CD14-positive monocyte (primary cell): ENCODE measurements at regions not wholly inside any gene's neighbourhood (a gene's known extent, or its start where the extent isn't known, plus 50 kb on each side); places are given as distances from the start of the nearest gene placed in this dataset.

Experiments
- DNase-seq, 3 donors: peaks; one replicate each; pipeline ENCODE4 v3.0.0-alpha.2; 2011 to 2022
- H2AFZ ChIP-seq: 2 replicates; pipeline ENCODE4 v1.6.0; 2012; ENCODE audit warnings: mild to moderate bottlenecking, low read depth, low read length, inconsistent platforms; ENCODE audit not compliant: insufficient read depth, poor library complexity, severe bottlenecking
- H3K27ac ChIP-seq, 2 donors: 1 replicate in 1 of 2; 2 replicates in 1 of 2; pipeline ENCODE4 v1.5.1; 2012 to 2013; ENCODE audit warnings: low read length in 2 of 2, control low read depth in 1 of 2, inconsistent platforms in 1 of 2, low read depth in 1 of 2, mild to moderate bottlenecking in 1 of 2
- H3K27me3 ChIP-seq, 2 donors: one replicate each; pipeline versions ENCODE4 v1.6.0 to v1.6.1; 2011 to 2013; ENCODE audit warnings: low read length in 2 of 2; ENCODE audit not compliant: control insufficient read depth in 2 of 2, insufficient read depth in 2 of 2
- H3K36me3 ChIP-seq, 2 donors: replicated peaks in 1 of 2; 1 replicate in 1 of 2; 2 replicates in 1 of 2; pipeline versions ENCODE4 v1.5.1 to v1.6.1; 2012 to 2013; ENCODE audit warnings: low read length in 2 of 2, control low read depth in 1 of 2, inconsistent platforms in 1 of 2, mild to moderate bottlenecking in 1 of 2; ENCODE audit not compliant: insufficient read depth in 2 of 2, control insufficient read depth in 1 of 2
- H3K4me1 ChIP-seq, 2 donors: 1 replicate in 1 of 2; 2 replicates in 1 of 2; pipeline versions ENCODE4 v1.5.1 to v1.6.1; 2012 to 2013; ENCODE audit warnings: low read length in 2 of 2, control low read depth in 1 of 2, inconsistent platforms in 1 of 2, mild to moderate bottlenecking in 1 of 2, moderate library complexity in 1 of 2; ENCODE audit not compliant: insufficient read depth in 2 of 2, control insufficient read depth in 1 of 2
- H3K4me2 ChIP-seq: replicated peaks from 2 replicates; pipeline ENCODE3; 2012; ENCODE audit warnings: low read length, moderate library complexity, mild to moderate bottlenecking; ENCODE audit not compliant: poor library complexity, severe bottlenecking; ENCODE audit errors: extremely low read depth
- H3K4me3 ChIP-seq, 3 experiments: fragments of 200-600 bp in 1 of 3; sonication (generic) in 1 of 3; replicated peaks in 1 of 3; 1 replicate in 2 of 3; 2 replicates in 1 of 3; pipeline ENCODE4 v1.5.1; 2011 to 2013; ENCODE audit warnings: low read length in 3 of 3, mild to moderate bottlenecking in 3 of 3, control low read depth in 2 of 3, low read depth in 2 of 3, inconsistent platforms in 1 of 3, moderate library complexity in 1 of 3
- H3K79me2 ChIP-seq: 2 replicates; pipeline ENCODE4 v1.6.0; 2012; ENCODE audit warnings: mild to moderate bottlenecking, control low read depth, inconsistent platforms, low read length, moderate library complexity; ENCODE audit not compliant: insufficient read depth
- H3K9ac ChIP-seq: 2 replicates; pipeline ENCODE4 v1.6.0; 2017; ENCODE audit warnings: low read length, mild to moderate bottlenecking; ENCODE audit not compliant: insufficient read depth, poor library complexity, severe bottlenecking
- H3K9me3 ChIP-seq, 2 donors: replicated peaks in 1 of 2; 1 replicate in 1 of 2; 2 replicates in 1 of 2; pipeline versions ENCODE4 v1.5.1 to v1.6.1; 2012 to 2013; ENCODE audit warnings: low read length in 2 of 2, control low read depth in 1 of 2; ENCODE audit not compliant: control insufficient read depth in 1 of 2, insufficient read depth in 1 of 2
- H4K20me1 ChIP-seq: 2 replicates; pipeline ENCODE4 v1.6.0; 2012; ENCODE audit warnings: mild to moderate bottlenecking, low read length, control low read depth, moderate library complexity; ENCODE audit not compliant: insufficient read depth
- H3K27ac Mint-ChIP-seq, 7 donors: one replicate each; pipeline ENCODE4 v1.8.0; 2020; ENCODE audit warnings: mild to moderate bottlenecking in 7 of 7, mixed read lengths in 7 of 7, moderate library complexity in 6 of 7, inconsistent platforms in 2 of 7
- H3K27me3 Mint-ChIP-seq, 3 donors: one replicate each; pipeline ENCODE4 v1.8.0; 2021 to 2022; ENCODE audit warnings: low read depth in 3 of 3, mild to moderate bottlenecking in 3 of 3, mixed read lengths in 3 of 3, moderate library complexity in 3 of 3, inconsistent platforms in 1 of 3
- H3K36me3 Mint-ChIP-seq, 2 donors: one replicate each; pipeline ENCODE4 v1.8.0; 2020; ENCODE audit warnings: mixed read lengths in 2 of 2, inconsistent platforms in 1 of 2, mild to moderate bottlenecking in 1 of 2
- H3K4me1 Mint-ChIP-seq: one replicate; pipeline ENCODE4 v1.8.0; 2020; ENCODE audit warnings: mild to moderate bottlenecking, mixed read lengths
- H3K4me3 Mint-ChIP-seq, 2 donors: one replicate each; pipeline ENCODE4 v1.8.0; 2020; ENCODE audit warnings: mild to moderate bottlenecking in 2 of 2, mixed read lengths in 2 of 2, moderate library complexity in 1 of 2
- H3K9me3 Mint-ChIP-seq, 7 donors: one replicate each; pipeline ENCODE4 v1.8.0; 2020 to 2022; ENCODE audit warnings: mixed read lengths in 7 of 7, mild to moderate bottlenecking in 6 of 7, moderate library complexity in 6 of 7, inconsistent platforms in 2 of 7
- CTCF ChIP-seq: fragments of 200-600 bp; IDR thresholded peaks from one replicate; pipeline ENCODE4 v1.8.0; 2022; ENCODE audit warnings: antibody characterized with exemption, mild to moderate bottlenecking
- WGBS: methylation state at CpG from one replicate; pipeline ENCODE4 v1.1.5; 2013; ENCODE audit warnings: missing lambda C conversion rate; ENCODE audit not compliant: insufficient coverage; 5-methylcytosine and 5-hydroxymethylcytosine counted together
- intact Hi-C, 2 donors: fragments of 100-400 bp; cut with micrococcal nuclease; formaldehyde crosslinking; loops; one replicate each; pipeline versions ENCODE4 v1.15.0 to v1.15.1; 2023

- Histone ChIP-seq H3K4me1 (no peaks in the 10 kb centered on the region), H3K4me2 (no peak overlapping the region), H3K36me3 (no peaks in the 10 kb centered on the region), H3K4me3 (no peak overlapping the region), H4K20me1 (no peaks in the 10 kb centered on the region), H3K79me2 (no peaks in the 10 kb centered on the region), H3K27ac (no peak overlapping the region), H3K9ac (no peak overlapping the region), H3K27me3 (no peaks in the 10 kb centered on the region), H3K9me3 (peaks cover 4% of the 10 kb centered on the region in 2 donors), H2AFZ (no peak overlapping the region)
- no peaks in the 10 kb centered on the region for H3K36me3 Mint-ChIP-seq
- no peak for TF ChIP-seq CTCF
- H3K27me3 Mint-ChIP-seq = peaks cover 0 to 3% (median 1%) of the 10 kb centered on the region in 3 donors
- H3K4me1 Mint-ChIP-seq = no peaks in the 10 kb centered on the region
- DNase-seq = no peak
- no CpG with 5 or more reads among the region's 2 CpGs for WGBS
- H3K4me3 Mint-ChIP-seq = no peak overlapping the region
- intact Hi-C loops = no loop called here
- H3K27ac Mint-ChIP-seq = no peak overlapping the region
- H3K9me3 Mint-ChIP-seq = peaks cover 1 to 7% (median 2%) of the 10 kb centered on the region in 7 donors
These were observed 1065.8 kb upstream of the EYS start for GRCh38 chr6:66772800-66773199.

- H3K27ac ChIP-seq = no peak overlapping the region
- TF ChIP-seq CTCF = no peak
- H3K4me3 Mint-ChIP-seq = no peak overlapping the region
- H3K9ac ChIP-seq = no peak overlapping the region
- no peak overlapping the region for H2AFZ ChIP-seq
- H3K9me3 ChIP-seq = peaks cover 4% of the 10 kb centered on the region in 2 donors
- H3K79me2 ChIP-seq = no peaks in the 10 kb centered on the region
- peaks cover 1 to 7% (median 2%) of the 10 kb centered on the region in 7 donors for H3K9me3 Mint-ChIP-seq
- no peaks in the 10 kb centered on the region for H4K20me1 ChIP-seq
- H3K36me3 ChIP-seq = no peaks in the 10 kb centered on the region
- H3K27me3 ChIP-seq = no peaks in the 10 kb centered on the region
- intact Hi-C loops = no loop called here
- no peak overlapping the region for H3K4me2 ChIP-seq
- H3K4me1 ChIP-seq = no peaks in the 10 kb centered on the region
- H3K4me1 Mint-ChIP-seq = no peaks in the 10 kb centered on the region
- H3K36me3 Mint-ChIP-seq = no peaks in the 10 kb centered on the region
- peaks cover 0 to 3% (median 1%) of the 10 kb centered on the region in 3 donors for H3K27me3 Mint-ChIP-seq
- no peak overlapping the region for H3K27ac Mint-ChIP-seq
- no CpG with 5 or more reads among the region's 2 CpGs for WGBS
- no peak for DNase-seq
- H3K4me3 ChIP-seq = no peak overlapping the region
These were observed 1064.6 kb upstream of the EYS start for GRCh38 chr6:66771626-66772025.
